A673 (cell line): ENCODE measurements at regions not wholly inside any gene's neighbourhood (a gene's known extent, or its start where the extent isn't known, plus 50 kb on each side); places are given as distances from the start of the nearest gene placed in this dataset.

Source experiments
- BruUV-seq: library from RNA; stranded (reverse); fragments of 400-500 nt; replicated peaks from 2 replicates; lab custom pipeline; 2021; lab: Mats Ljungman, UMichigan
- CTCF ChIA-PET: fragments of 300-600 bp; sonication (Branson Sonifier 250); formaldehyde crosslinking; loops from one replicate; lab custom pipeline; 2022; ENCODE audit warnings: antibody characterized with exemption; lab: Charles Lee
- POLR2A ChIA-PET: fragments of 300-600 bp; sonication (Branson Sonifier 250); formaldehyde crosslinking; loops from one replicate; lab custom pipeline; 2022; ENCODE audit warnings: antibody characterized with exemption; ENCODE audit not compliant: low non-redundant PET; lab: Charles Lee
- DNase-seq: peaks from one replicate; pipeline ENCODE4 v3.0.0-alpha.2; 2015; ENCODE audit warnings: low spot score
- H3K27ac ChIP-seq: fragments of 200-600 bp; sonication (generic); 2 replicates; pipeline ENCODE4 v1.5.1; 2016; ENCODE audit warnings: mixed run types, low read depth, mild to moderate bottlenecking, mixed read lengths, antibody characterized with exemption, low read length; ENCODE audit not compliant: poor library complexity, severe bottlenecking
- H3K27me3 ChIP-seq: fragments of 200-600 bp; sonication (generic); replicated peaks from 2 replicates; pipeline ENCODE4 v1.6.1; 2017; ENCODE audit warnings: mixed run types, low read depth, mild to moderate bottlenecking, mixed read lengths, antibody characterized with exemption, low read length; ENCODE audit not compliant: insufficient read depth, poor library complexity
- H3K36me3 ChIP-seq: fragments of 200-600 bp; sonication (generic); 2 replicates; pipeline ENCODE4 v1.6.1; 2016; ENCODE audit warnings: mixed run types, mild to moderate bottlenecking, mixed read lengths, antibody characterized with exemption, low read length; ENCODE audit not compliant: insufficient read depth, poor library complexity, severe bottlenecking
- H3K4me1 ChIP-seq: fragments of 200-600 bp; sonication (generic); 2 replicates; pipeline ENCODE4 v1.6.1; 2017; ENCODE audit warnings: mixed run types, mild to moderate bottlenecking, mixed read lengths, antibody characterized with exemption, low read length; ENCODE audit not compliant: insufficient read depth, poor library complexity, severe bottlenecking
- H3K4me3 ChIP-seq: fragments of 200-600 bp; sonication (generic); 2 replicates; pipeline ENCODE4 v1.5.1; 2016; ENCODE audit warnings: low read depth, mixed run types, mild to moderate bottlenecking, mixed read lengths, low read length; ENCODE audit not compliant: poor library complexity, severe bottlenecking
- H3K9me3 ChIP-seq: fragments of 200-600 bp; sonication (generic); 2 replicates; pipeline ENCODE4 v1.6.1; 2016; ENCODE audit warnings: mixed run types, low read depth, mild to moderate bottlenecking, mixed read lengths, antibody characterized with exemption, low read length; ENCODE audit not compliant: poor library complexity, severe bottlenecking
- EZH2 ChIP-seq: fragments of 200-600 bp; sonication (generic); IDR thresholded peaks from 2 replicates; pipeline ENCODE4 v1.6.1; 2017; ENCODE audit warnings: borderline replicate concordance, low read depth, mild to moderate bottlenecking, mixed read lengths, antibody characterized with exemption, low read length; ENCODE audit not compliant: poor library complexity, severe bottlenecking
- intact Hi-C: fragments of 100-400 bp; cut with micrococcal nuclease; formaldehyde crosslinking; loops from one replicate; pipeline ENCODE4 v1.10.0; 2022; ENCODE audit not compliant: unreplicated experiment
- TF ChIP-seq, protein P1 (sequence below): fragments of 300-800, 200-600 bp; sonication (generic); conservative IDR thresholded peaks from 2 replicates; pipeline ENCODE4 v1.5.1; 2017; ENCODE audit warnings: low read depth, mild to moderate bottlenecking, antibody characterized with exemption, low read length, moderate library complexity, mixed read lengths

DNA sequence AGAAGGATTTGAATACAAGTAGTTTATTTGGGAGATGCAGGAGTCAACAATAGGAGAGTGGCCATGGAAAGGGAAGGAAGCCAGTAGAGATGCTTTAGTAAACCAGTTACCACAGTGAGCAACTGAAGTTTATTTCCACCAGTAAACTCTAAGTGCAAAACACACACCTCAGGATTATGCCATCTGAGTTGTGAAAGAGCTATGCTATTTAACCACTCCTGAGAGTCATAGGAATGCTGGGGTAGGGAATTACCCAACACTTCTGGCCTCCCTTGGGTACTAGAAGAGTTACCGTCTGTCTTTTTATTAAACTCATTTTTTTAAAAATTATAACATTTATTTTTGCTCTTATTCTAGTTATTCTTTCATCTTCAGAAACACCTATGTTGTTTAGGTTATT, 834.6 kb upstream of the AMOT start:
- Histone ChIP-seq H3K27ac (no peak overlapping the region), H3K9me3 (no peaks in the 10 kb centered on the region), H3K27me3 (peaks cover 12% of the 10 kb centered on the region), H3K36me3 (no peaks in the 10 kb centered on the region), H3K4me1 (no peaks in the 10 kb centered on the region), H3K4me3 (no peak overlapping the region)
- no TSS peak for BruUV-seq
- intact Hi-C loops, result no loop called here
- POLR2A ChIA-PET, result no interaction called here
- CTCF ChIA-PET, result no interaction called here
- TF ChIP-seq, protein P1, sequence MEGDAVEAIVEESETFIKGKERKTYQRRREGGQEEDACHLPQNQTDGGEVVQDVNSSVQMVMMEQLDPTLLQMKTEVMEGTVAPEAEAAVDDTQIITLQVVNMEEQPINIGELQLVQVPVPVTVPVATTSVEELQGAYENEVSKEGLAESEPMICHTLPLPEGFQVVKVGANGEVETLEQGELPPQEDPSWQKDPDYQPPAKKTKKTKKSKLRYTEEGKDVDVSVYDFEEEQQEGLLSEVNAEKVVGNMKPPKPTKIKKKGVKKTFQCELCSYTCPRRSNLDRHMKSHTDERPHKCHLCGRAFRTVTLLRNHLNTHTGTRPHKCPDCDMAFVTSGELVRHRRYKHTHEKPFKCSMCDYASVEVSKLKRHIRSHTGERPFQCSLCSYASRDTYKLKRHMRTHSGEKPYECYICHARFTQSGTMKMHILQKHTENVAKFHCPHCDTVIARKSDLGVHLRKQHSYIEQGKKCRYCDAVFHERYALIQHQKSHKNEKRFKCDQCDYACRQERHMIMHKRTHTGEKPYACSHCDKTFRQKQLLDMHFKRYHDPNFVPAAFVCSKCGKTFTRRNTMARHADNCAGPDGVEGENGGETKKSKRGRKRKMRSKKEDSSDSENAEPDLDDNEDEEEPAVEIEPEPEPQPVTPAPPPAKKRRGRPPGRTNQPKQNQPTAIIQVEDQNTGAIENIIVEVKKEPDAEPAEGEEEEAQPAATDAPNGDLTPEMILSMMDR, result no peak
- TF ChIP-seq EZH2, result no peak
- DNase-seq, result no peak

DNA sequence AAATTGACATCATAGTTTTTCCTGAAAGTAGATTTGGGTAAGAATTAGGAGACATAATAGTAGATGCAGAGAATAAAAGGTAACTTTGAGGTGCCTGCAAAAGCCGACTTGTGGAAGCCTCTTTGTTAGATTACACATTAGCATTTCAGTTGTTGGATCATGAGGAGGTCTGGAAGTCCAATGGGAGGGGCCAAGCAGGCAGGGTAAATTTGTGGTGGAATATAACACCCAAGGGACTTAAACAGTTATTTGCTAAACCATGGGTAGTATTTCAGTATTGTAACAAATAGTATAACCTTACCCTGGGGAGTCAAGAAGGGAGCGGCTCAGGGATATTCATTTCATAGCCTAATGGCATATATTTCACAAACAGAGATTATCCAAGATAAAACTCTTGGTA, 810.7 kb upstream of the AMOT start:
- TF ChIP-seq, protein P1, result no peak
- no peak for TF ChIP-seq EZH2
- H3K36me3 ChIP-seq, result no peaks in the 10 kb centered on the region
- no peaks in the 10 kb centered on the region for H3K4me1 ChIP-seq
- peaks cover 18% of the 10 kb centered on the region for H3K27me3 ChIP-seq
- H3K4me3 ChIP-seq, result no peak overlapping the region
- CTCF ChIA-PET, result no interaction called here
- intact Hi-C loops, result no loop called here
- BruUV-seq, result no TSS peak
- H3K9me3 ChIP-seq, result no peaks in the 10 kb centered on the region
- H3K27ac ChIP-seq, result no peak overlapping the region
- POLR2A ChIA-PET, result no interaction called here
- DNase-seq, result no peak

DNA sequence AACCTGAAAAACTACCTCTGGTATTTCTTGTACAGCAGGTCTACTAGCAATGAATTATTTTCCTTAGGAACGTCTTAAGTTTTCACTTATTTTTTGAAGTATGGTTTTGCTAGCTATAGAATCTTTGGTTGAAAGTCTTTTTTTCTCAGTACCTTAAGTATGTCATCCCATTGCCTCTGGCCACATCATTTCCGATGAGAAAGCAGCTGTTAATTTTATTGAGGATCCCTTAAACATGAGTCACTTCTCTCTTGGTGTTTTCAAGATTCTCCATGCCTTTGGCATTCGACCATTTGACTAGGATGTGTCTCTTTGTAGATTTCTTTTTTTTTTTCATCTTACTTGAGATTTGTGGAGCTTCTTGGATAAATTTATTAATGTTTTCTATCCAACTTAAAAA, 803.8 kb upstream of the AMOT start:
- DNase-seq, result no peak
- Histone ChIP-seq H3K9me3 (no peaks in the 10 kb centered on the region), H3K27ac (no peak overlapping the region), H3K36me3 (no peaks in the 10 kb centered on the region), H3K4me3 (no peak overlapping the region), H3K27me3 (no peaks in the 10 kb centered on the region), H3K4me1 (no peaks in the 10 kb centered on the region)
- intact Hi-C loops, result no loop called here
- BruUV-seq, result no TSS peak
- POLR2A ChIA-PET, result no interaction called here
- CTCF ChIA-PET, result no interaction called here
- TF ChIP-seq EZH2, result no peak
- TF ChIP-seq, protein P1, result no peak
